T-helper 1 cell treated with Interleukin-12 subunit alpha and Interleukin-12 subunit beta and Interleukin-4 antibody, amounts not matched to agents 30 ng/mL and 1 ng/mL, for 36 hours (primary cell): ENCODE measurements at regions not wholly inside any gene's neighbourhood (a gene's known extent, or its start where the extent isn't known, plus 50 kb on each side); places are given as distances from the start of the nearest gene placed in this dataset.

Experiments
- intact Hi-C: fragments of 100-400 bp; cut with micrococcal nuclease; formaldehyde crosslinking; loops from one replicate; pipeline ENCODE4 v1.15.1; 2024

- intact Hi-C loops: no loop called here
Measured at GRCh38 chr12:90327793-90328743, 619.4 kb upstream of the ATP2B1 start.

- intact Hi-C loops: no loop called here
Measured at GRCh38 chr12:90323217-90323616, 614.6 kb upstream of the ATP2B1 start.

DNA sequence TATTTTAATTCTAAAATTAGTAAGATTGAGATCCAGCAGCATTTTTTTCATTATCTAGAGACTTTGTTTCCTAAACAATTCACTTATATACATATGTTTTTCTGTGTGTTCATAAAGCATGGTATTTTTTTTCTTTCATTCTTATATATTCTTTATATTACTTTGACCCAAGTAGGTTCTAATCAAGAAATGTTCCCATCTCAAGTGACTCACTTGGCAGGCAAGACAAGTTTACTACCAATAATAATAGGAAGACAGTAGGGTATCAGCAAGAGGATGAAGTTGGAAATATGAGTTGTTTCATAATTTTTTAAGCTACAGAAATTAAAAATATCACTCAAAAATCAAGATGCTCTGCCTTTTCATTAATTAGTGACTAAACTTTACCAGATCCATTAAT is 613.4 kb upstream of the ATP2B1 start:
- intact Hi-C loops: no loop called here

DNA sequence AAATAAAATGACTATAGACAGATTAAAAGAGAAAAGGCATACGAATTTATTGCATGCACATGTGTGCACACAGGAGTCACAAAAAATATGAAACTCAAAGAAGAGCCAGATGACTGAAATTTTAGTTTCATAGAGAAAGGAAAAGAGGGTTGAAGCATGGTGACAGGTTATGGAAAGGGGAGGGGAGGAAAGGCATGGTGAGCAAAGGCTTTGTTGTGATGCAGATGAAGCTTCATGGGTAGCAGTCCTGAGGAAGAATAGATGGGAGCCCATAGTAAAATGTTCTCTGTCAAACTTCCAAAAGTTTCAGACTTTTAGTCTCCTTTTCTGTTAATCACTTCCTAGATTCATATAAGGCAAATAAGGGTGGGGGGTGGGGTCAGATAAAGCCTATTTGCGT is 612.7 kb upstream of the ATP2B1 start:
- intact Hi-C loops: no loop called here

DNA sequence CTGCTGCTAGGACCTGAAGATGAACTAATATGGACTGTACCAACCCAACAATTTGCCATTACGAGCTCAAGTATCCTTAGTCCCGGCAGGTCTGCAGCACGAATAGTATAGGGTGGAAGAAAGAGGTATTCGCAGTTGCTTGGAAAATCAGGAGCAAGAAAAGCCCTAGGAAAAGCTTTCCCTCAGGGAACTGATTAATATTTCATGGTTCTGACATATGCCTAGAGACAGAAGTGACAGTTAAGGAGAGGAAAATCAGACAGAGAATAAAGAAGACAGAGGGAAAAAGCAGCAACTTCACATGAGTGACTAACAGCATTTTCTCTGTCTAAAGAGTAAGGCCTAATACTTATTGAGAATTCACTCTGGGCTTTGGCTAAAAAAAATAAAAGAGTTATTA is 602.9 kb upstream of the ATP2B1 start:
- intact Hi-C loops: no loop called here

GRCh38 chr12:90305379-90305778 is 596.7 kb upstream of the ATP2B1 start:
- intact Hi-C loops: no loop called here

DNA sequence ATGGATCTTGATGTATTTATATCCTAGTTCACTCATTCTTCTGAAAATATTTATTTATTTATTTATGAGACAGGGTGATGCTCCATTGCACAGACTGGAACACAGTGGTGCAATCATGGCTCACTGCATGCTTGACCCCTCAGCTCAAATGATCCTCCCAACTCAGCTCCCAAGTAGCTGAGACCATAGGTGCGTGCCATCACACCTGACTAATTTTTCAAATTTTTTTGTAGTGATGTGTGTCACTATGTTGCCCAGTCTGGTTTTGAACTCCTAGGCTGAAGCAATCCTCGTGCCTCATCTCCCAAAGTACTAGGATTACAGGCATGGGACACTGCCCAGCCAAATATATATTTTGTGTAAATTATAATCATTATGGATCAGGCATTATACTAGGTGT is 595.6 kb upstream of the ATP2B1 start:
- intact Hi-C loops: no loop called here

DNA sequence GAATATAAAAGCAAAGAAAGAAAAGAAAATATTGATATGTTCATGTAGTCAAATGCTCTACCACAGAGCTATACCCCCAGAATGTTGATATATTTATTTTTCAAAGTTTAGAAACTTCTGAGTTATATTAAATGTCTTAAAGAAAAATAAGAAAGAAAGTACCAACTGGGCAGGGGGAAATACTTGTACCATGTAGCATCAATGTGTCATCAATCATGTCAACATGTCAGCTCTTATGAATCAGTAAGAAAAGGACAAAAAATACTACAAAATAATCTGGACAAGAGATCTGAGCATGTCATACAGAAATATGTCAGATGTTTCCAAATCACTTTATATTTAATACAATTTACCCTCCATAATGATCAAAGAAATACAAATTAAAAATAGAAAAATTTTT is 595.1 kb upstream of the ATP2B1 start:
- intact Hi-C loops: no loop called here

- intact Hi-C loops: no loop called here
Measured at GRCh38 chr12:90301561-90302133, 593.0 kb upstream of the ATP2B1 start.

DNA sequence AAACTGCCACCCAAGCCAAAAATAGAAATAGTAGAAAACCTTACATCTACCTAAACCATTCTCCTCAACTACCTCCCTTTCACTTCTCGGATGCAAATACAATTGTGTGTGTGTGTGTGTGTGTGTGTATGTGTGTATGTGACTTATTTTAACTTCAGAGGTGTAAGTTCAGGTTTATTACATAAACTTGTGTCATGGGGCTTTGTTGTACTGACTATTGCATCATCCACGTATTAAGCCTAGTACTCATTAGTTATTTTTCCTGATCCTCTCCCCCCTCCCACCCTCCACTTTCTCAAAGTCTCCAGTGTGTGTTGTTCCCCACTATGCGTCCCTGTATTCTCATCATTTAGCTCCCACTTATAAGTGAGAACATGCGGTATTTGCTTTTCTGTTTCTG is 592.5 kb upstream of the ATP2B1 start:
- intact Hi-C loops: no loop called here

DNA sequence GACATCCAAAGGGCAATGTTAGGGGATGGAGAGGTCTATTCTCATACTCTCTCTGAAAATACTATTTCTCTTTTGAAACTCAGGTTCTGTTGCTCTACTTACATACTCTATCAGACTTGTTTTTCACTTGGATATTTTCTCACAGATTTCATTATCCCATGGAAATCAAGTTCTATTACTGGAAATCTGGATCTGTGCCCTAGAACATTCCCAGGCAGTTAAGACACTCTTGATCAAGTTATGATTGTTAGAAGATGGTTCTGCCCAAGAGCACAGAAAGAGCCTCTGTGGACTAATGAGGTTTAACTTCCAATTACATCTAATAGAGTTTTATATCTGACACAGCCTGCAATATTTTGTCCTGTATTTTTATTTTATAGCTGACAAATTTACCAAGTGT is 591.0 kb upstream of the ATP2B1 start:
- intact Hi-C loops: loop anchor here (1.0 kb wide), 1 partner anchor 756 kb away; no protein-coding TSS in a partner anchor

DNA sequence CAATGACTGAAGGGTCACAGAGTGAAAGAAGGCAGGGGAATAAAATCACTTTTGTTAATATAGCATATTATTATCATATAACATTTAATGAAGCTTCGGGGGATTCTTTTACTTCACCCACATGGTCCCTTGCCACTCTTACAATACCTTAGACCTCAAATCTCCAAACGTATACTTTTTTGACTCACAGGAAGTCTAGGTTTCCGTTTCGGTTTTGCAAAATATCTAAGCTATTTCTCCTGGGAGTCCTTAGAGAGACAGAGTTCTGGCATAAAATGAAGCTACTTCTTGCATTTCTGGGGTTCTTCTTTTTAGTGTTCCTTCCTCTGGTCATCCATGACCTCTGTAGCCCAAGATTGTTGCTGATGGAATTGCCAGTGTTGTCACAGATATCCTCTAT is 590.5 kb upstream of the ATP2B1 start:
- intact Hi-C loops: loop anchor here (1.0 kb wide), 1 partner anchor 756 kb away; no protein-coding TSS in a partner anchor

GRCh38 chr12:90298289-90298948 is 589.8 kb upstream of the ATP2B1 start:
- intact Hi-C loops: no loop called here

GRCh38 chr12:90295858-90296257 is 587.2 kb upstream of the ATP2B1 start:
- intact Hi-C loops: no loop called here

GRCh38 chr12:90292183-90292582 is 583.5 kb upstream of the ATP2B1 start:
- intact Hi-C loops: no loop called here

GRCh38 chr12:90290980-90291975 is 582.6 kb upstream of the ATP2B1 start:
- intact Hi-C loops: no loop called here

DNA sequence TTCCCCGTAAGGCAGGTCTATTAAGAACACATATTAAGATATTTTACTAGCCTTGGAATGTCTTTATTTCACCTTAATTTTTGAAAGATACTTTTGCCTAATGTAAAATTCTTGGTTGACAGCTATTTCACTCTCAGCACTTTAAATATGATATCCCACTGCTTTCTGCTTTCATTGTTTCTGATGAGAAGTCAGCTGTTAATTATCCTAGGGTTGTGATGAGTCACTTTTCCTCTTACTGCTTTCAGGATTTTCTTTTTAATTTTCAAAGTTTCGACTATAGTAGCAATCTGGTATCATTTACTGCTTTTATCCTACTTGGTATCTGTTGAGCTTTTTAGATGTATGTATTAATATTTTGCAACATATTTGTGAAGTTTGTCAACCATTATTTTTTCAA is 578.9 kb upstream of the ATP2B1 start:
- intact Hi-C loops: no loop called here

- intact Hi-C loops: no loop called here
Measured at GRCh38 chr12:90281154-90281868, 572.7 kb upstream of the ATP2B1 start.

GRCh38 chr12:90280564-90281058 is 572.0 kb upstream of the ATP2B1 start:
- intact Hi-C loops: no loop called here

GRCh38 chr12:90280033-90280432 is 571.4 kb upstream of the ATP2B1 start:
- intact Hi-C loops: no loop called here
